Mesenchymal stem cell (in vitro differentiated cells and primary cell): ENCODE measurements at regions not wholly inside any gene's neighbourhood (a gene's known extent, or its start where the extent isn't known, plus 50 kb on each side); places are given as distances from the start of the nearest gene placed in this dataset.
"Not testable (repeated sequence)": the region's sequence is repeated elsewhere in the genome, so short reads cannot be mapped to it uniquely, and the experiment has no call there.

ENCODE experiments used
- DNase-seq: peaks from one replicate; pipeline ENCODE4 v3.0.0-alpha.2; 2013
- H2AFZ ChIP-seq: one replicate; pipeline ENCODE4 v1.6.1; 2013; ENCODE audit warnings: low read depth, mild to moderate bottlenecking, control low read depth, inconsistent platforms, low read length, moderate library complexity
- H2AK5ac ChIP-seq: 2 replicates; pipeline ENCODE4 v1.6.1; 2013; ENCODE audit warnings: low read length, moderate library complexity, mild to moderate bottlenecking, inconsistent platforms; ENCODE audit not compliant: severe bottlenecking
- H2BK120ac ChIP-seq: one replicate; pipeline ENCODE4 v1.6.1; 2013; ENCODE audit warnings: low read depth, mild to moderate bottlenecking, inconsistent platforms, low read length, moderate library complexity
- H2BK12ac ChIP-seq, 2 experiments: one replicate each; pipeline ENCODE4 v1.6.1; 2013; ENCODE audit warnings: inconsistent platforms in 2 of 2, low read length in 2 of 2, mild to moderate bottlenecking in 2 of 2, moderate library complexity in 2 of 2, control low read depth in 1 of 2
- H2BK15ac ChIP-seq: one replicate; pipeline ENCODE4 v1.6.1; 2013; ENCODE audit warnings: mild to moderate bottlenecking, low read depth, inconsistent platforms; ENCODE audit not compliant: poor library complexity, severe bottlenecking
- H2BK5ac ChIP-seq: 2 replicates; pipeline ENCODE4 v1.6.1; 2013; ENCODE audit warnings: low read depth, mild to moderate bottlenecking, low read length, control low read depth, inconsistent platforms; ENCODE audit not compliant: poor library complexity, severe bottlenecking
- H3K14ac ChIP-seq, 2 experiments: one replicate each; pipeline ENCODE4 v1.6.1; 2013; ENCODE audit warnings: inconsistent platforms in 2 of 2, low read length in 2 of 2, control low read depth in 1 of 2, mild to moderate bottlenecking in 1 of 2, moderate library complexity in 1 of 2
- H3K18ac ChIP-seq, 2 experiments: one replicate each; pipeline ENCODE4 v1.6.1; 2013; ENCODE audit warnings: inconsistent platforms in 2 of 2, low read length in 2 of 2, control low read depth in 1 of 2, low read depth in 1 of 2, mild to moderate bottlenecking in 1 of 2
- H3K23ac ChIP-seq, 2 experiments: one replicate each; pipeline ENCODE4 v1.6.1; 2013; ENCODE audit warnings: inconsistent platforms in 2 of 2, low read length in 2 of 2, mild to moderate bottlenecking in 2 of 2, moderate library complexity in 2 of 2, control low read depth in 1 of 2
- H3K27ac ChIP-seq: 2 replicates; pipeline ENCODE4 v1.5.1; 2013; ENCODE audit warnings: mild to moderate bottlenecking, moderate library complexity, low read length, control low read depth, inconsistent platforms; ENCODE audit not compliant: poor library complexity, severe bottlenecking
- H3K27me3 ChIP-seq, 2 experiments: 2 replicates each; pipeline versions ENCODE4 v1.6.1 to v1.7.0; 2013; ENCODE audit warnings: low read length in 2 of 2, mild to moderate bottlenecking in 2 of 2, moderate library complexity in 2 of 2, control low read depth in 1 of 2, inconsistent platforms in 1 of 2; ENCODE audit not compliant: control insufficient read depth in 1 of 2, insufficient read depth in 1 of 2
- H3K36me3 ChIP-seq, 2 experiments: 2 replicates each; pipeline versions ENCODE4 v1.6.1 to v1.7.0; 2013; ENCODE audit warnings: low read length in 2 of 2, control low read depth in 1 of 2, inconsistent platforms in 1 of 2, low read depth in 1 of 2, mild to moderate bottlenecking in 1 of 2; ENCODE audit not compliant: insufficient read depth in 2 of 2, control insufficient read depth in 1 of 2
- H3K4ac ChIP-seq, 2 experiments: one replicate each; pipeline ENCODE4 v1.6.1; 2013; ENCODE audit warnings: inconsistent platforms in 2 of 2, low read length in 2 of 2, mild to moderate bottlenecking in 2 of 2, moderate library complexity in 2 of 2, control low read depth in 1 of 2, low read depth in 1 of 2
- H3K4me1 ChIP-seq: 2 replicates; pipeline ENCODE4 v1.6.1; 2013; ENCODE audit warnings: low read depth, low read length, control low read depth; ENCODE audit not compliant: control insufficient read depth, insufficient read depth
- H3K4me2 ChIP-seq: 2 replicates; pipeline ENCODE4 v1.6.1; 2013; ENCODE audit warnings: low read length, mild to moderate bottlenecking, inconsistent platforms; ENCODE audit not compliant: poor library complexity, severe bottlenecking
- H3K4me3 ChIP-seq, 2 experiments: 2 replicates each; pipeline versions ENCODE4 v1.5.1 to v1.7.0; 2013; ENCODE audit warnings: low read length in 2 of 2, mild to moderate bottlenecking in 2 of 2, control low read depth in 1 of 2, low read depth in 1 of 2; ENCODE audit not compliant: insufficient read depth in 1 of 2
- H3K79me1 ChIP-seq: replicated peaks from 2 replicates; pipeline ENCODE4 v1.6.1; 2013; ENCODE audit warnings: mild to moderate bottlenecking, control low read depth, low read length, inconsistent platforms; ENCODE audit not compliant: poor library complexity, severe bottlenecking
- H3K9ac ChIP-seq: 2 replicates; pipeline ENCODE4 v1.7.0; 2013; ENCODE audit warnings: mild to moderate bottlenecking, low read length, moderate library complexity
- H3K9me3 ChIP-seq: 2 replicates; pipeline ENCODE4 v1.7.0; 2013; ENCODE audit warnings: mild to moderate bottlenecking, low read length; ENCODE audit not compliant: control insufficient read depth
- H4K8ac ChIP-seq: one replicate; pipeline ENCODE4 v1.6.1; 2013; ENCODE audit warnings: inconsistent platforms, mild to moderate bottlenecking, low read length, moderate library complexity
- H4K91ac ChIP-seq: one replicate; pipeline ENCODE4 v1.6.1; 2013; ENCODE audit warnings: mild to moderate bottlenecking, low read length, inconsistent platforms
- WGBS: methylation state at CpG from one replicate; pipeline ENCODE4 v1.1.7; 2013; ENCODE audit warnings: mixed read lengths; 5-methylcytosine and 5-hydroxymethylcytosine counted together

DNA sequence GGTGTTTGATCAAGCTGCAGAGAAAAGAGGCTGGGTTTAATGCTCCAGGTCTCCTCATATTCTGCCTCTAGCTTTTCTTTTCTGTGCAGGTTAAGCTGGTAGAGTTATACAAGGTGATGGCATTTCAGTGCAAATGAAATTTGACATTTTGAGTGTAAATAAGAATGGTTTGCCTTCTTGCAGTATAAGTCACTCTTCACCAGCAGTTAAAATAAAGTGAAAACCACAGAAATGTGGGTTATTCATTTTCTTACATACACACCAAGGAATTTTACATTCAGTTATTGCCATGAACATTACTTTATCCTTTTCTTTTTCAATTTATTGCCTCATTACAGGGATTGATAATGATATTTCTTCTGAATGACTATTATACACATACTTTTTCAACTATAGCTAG lies 337.5 kb upstream of the PCSK5 start:
- no peak overlapping the region for H4K8ac ChIP-seq
- no peak overlapping the region for H3K18ac ChIP-seq
- no peak overlapping the region for H3K14ac ChIP-seq
- no peak overlapping the region for H2AK5ac ChIP-seq
- H3K4me1 ChIP-seq, result no peaks in the 10 kb centered on the region
- no peak for DNase-seq
- no peak overlapping the region for H3K4ac ChIP-seq
- no peak overlapping the region for H3K4me3 ChIP-seq
- no peak overlapping the region for H3K27ac ChIP-seq
- H3K79me1 ChIP-seq, result no peaks in the 10 kb centered on the region
- H2BK120ac ChIP-seq, result no peak overlapping the region
- H3K9ac ChIP-seq, result no peak overlapping the region
- no peak overlapping the region for H4K91ac ChIP-seq
- peaks cover 3% of the 10 kb centered on the region for H3K9me3 ChIP-seq
- no peaks in the 10 kb centered on the region for H3K27me3 ChIP-seq
- no peak overlapping the region for H2BK15ac ChIP-seq
- no peak overlapping the region for H2AFZ ChIP-seq
- H2BK5ac ChIP-seq, result no peak overlapping the region
- no peaks in the 10 kb centered on the region for H3K36me3 ChIP-seq
- H3K23ac ChIP-seq, result no peak overlapping the region
- no peak overlapping the region for H2BK12ac ChIP-seq
- H3K4me2 ChIP-seq, result no peak overlapping the region

DNA sequence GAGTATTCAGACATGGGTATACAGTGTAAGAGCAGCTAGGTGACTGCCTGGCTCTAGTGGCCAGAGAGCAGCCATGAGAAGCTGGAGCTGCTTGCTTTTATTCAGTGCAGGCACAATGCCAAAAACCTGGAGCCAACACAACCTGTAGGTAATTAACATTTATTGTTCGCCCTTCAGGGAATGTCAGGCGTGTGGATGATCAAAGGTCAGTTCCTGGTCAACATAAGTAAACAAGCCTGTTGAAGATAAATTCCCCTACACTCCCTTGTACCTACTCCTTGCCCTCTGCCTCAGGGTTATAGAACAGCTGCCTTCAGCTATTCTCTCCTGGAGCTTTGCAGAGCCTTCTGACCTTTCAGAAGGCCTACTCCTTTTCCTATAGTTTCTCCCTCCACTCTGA lies 323.7 kb upstream of the PCSK5 start:
- H4K91ac ChIP-seq, H2BK15ac ChIP-seq, H3K23ac ChIP-seq, H3K79me1 ChIP-seq, H2BK5ac ChIP-seq, H2BK120ac ChIP-seq, H3K9me3 ChIP-seq, H3K4me2 ChIP-seq, H3K4me3 ChIP-seq, H3K27me3 ChIP-seq, H3K18ac ChIP-seq, H4K8ac ChIP-seq, DNase-seq, H3K9ac ChIP-seq, H2AK5ac ChIP-seq, H3K27ac ChIP-seq, H3K4ac ChIP-seq, H2BK12ac ChIP-seq, H3K14ac ChIP-seq, H3K4me1 ChIP-seq, H3K36me3 ChIP-seq, H2AFZ ChIP-seq: not testable (repeated sequence)
- 58% methylated on average over 2 of the region's 2 CpGs for WGBS

DNA sequence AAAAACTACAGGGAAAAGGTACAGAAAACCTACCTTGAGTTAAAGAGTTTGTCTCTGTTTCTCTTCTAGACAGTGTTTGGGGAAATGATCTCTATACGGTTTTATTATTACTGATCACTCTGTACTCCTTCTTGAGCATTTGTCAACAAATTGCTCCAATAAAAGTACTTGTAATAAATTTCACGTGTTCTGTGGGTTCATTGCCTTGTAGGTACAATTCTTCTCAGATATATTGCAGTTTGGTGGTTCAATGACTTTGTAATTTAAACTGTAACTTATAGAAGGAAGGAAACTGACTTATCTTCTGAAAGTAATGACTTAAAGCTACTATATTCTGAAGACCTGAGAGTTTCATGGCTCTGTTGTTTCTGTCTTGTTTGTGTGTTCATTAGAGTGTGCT lies 319.9 kb upstream of the PCSK5 start:
- H3K14ac ChIP-seq, result no peak overlapping the region
- H4K8ac ChIP-seq, result no peak overlapping the region
- no peak overlapping the region for H2BK120ac ChIP-seq
- H3K4me1 ChIP-seq, result no peaks in the 10 kb centered on the region
- H2BK12ac ChIP-seq, result no peak overlapping the region
- no peak overlapping the region for H3K27ac ChIP-seq
- no peaks in the 10 kb centered on the region for H3K79me1 ChIP-seq
- no peak overlapping the region for H2BK5ac ChIP-seq
- DNase-seq, result no peak
- H4K91ac ChIP-seq, result no peak overlapping the region
- no peaks in the 10 kb centered on the region for H3K27me3 ChIP-seq
- peaks cover 6% of the 10 kb centered on the region for H3K9me3 ChIP-seq
- H3K18ac ChIP-seq, result no peak overlapping the region
- no peak overlapping the region for H3K9ac ChIP-seq
- H2BK15ac ChIP-seq, result no peak overlapping the region
- H2AFZ ChIP-seq, result no peak overlapping the region
- no CpG with 5 or more reads among the region's 2 CpGs for WGBS
- no peak overlapping the region for H3K4me3 ChIP-seq
- no peak overlapping the region for H3K4me2 ChIP-seq
- no peak overlapping the region for H3K4ac ChIP-seq
- no peak overlapping the region for H2AK5ac ChIP-seq
- no peaks in the 10 kb centered on the region for H3K36me3 ChIP-seq
- no peak overlapping the region for H3K23ac ChIP-seq

DNA sequence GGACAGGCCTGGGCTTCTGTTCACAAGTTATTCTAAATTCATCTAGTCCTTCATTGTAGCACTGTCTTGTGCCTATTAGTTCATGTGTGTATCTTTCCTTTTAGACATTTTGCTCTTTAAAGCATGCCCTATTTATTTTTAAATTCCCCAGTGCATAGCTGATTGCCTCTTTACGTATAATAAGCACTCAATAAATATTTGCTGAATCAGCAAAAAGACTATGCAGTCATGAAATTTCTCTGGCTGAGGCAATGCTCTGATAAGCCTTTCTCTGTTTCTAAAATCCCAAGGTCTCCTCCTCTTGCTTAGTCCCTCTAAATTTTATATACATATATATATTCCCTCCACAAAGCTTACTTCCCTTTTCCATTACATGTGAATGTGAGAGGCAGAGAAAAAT lies 315.9 kb upstream of the PCSK5 start:
- Histone ChIP-seq H3K9ac (no peak overlapping the region), H3K4me2 (no peak overlapping the region), H3K9me3 (peaks cover 6% of the 10 kb centered on the region), H2BK12ac (no peak overlapping the region), H2BK120ac (no peak overlapping the region), H4K8ac (no peak overlapping the region), H2BK5ac (no peak overlapping the region), H3K4ac (no peak overlapping the region), H3K36me3 (no peaks in the 10 kb centered on the region), H3K18ac (no peak overlapping the region), H3K27me3 (no peaks in the 10 kb centered on the region), H3K23ac (no peak overlapping the region), H3K27ac (no peak overlapping the region), H2BK15ac (no peak overlapping the region), H3K4me1 (no peaks in the 10 kb centered on the region), H2AK5ac (no peak overlapping the region), H2AFZ (no peak overlapping the region), H4K91ac (no peak overlapping the region), H3K4me3 (no peak overlapping the region), H3K14ac (no peak overlapping the region), H3K79me1 (no peaks in the 10 kb centered on the region)
- WGBS, result 88% methylated on average over 1 of the region's 1 CpG
- DNase-seq, result no peak
